ENCODE measurements at regions not wholly inside any gene's neighbourhood (a gene's known extent, or its start where the extent isn't known, plus 50 kb on each side); places are given as distances from the start of the nearest gene placed in this dataset.
"Not testable (repeated sequence)": the region's sequence is repeated elsewhere in the genome, so short reads cannot be mapped to it uniquely, and the experiment has no call there.

GRCh38 chr13:24983094-24983493 is 112.8 kb upstream of the PABPC3 start:
- Histone ChIP-seq H3K9me3 (no peaks in the 10 kb centered on the region), H3K27me3 (peaks cover 0 to 5% (median 0%) of the 10 kb centered on the region in 4 donors), H3K27ac (no peak overlapping the region), H3K4me1 (no peaks in the 10 kb centered on the region), H3K36me3 (no peaks in the 10 kb centered on the region), H3K4me3 (no peak overlapping the region)
- ATAC-seq, result no peak
- WGBS, 2 donors, result 62 to 65% methylated on average over 8 of the region's 8 CpGs
- intact Hi-C loops (cut with DNase I), result no loop called here
- no peak for TF ChIP-seq CTCF (IDR thresholded peaks at IDR 0.05)
- no peak for DNase-seq
- no peak for FAIRE-seq

DNA sequence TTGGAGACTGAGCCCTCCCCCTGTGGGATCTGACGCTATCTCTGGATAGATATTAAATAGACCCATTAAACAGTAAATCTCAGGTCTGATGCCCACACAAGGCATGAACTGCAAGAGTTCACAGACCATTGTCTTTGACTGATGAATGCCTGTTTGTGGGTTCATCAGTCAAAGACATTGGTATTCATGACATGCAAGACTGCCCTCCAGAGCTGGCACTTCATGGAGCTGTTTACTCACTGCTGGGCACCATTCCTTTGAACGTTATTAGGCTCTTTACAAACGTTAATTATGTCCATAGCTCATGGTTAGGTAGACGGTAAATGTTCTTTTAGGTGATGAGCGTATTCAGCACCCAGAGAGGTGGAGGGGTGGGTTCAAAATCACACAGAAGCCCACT is 111.8 kb upstream of the PABPC3 start:
- intact Hi-C loops (cut with DNase I), result no loop called here
- Histone ChIP-seq H3K4me3 (no peak overlapping the region), H3K27me3 (peaks cover 0 to 7% (median 1%) of the 10 kb centered on the region in 4 donors), H3K36me3 (no peaks in the 10 kb centered on the region), H3K27ac (no peak overlapping the region), H3K9me3 (no peaks in the 10 kb centered on the region), H3K4me1 (no peaks in the 10 kb centered on the region)
- FAIRE-seq (no peak), ATAC-seq (no peak), DNase-seq (no peak)
- 70 to 75% methylated on average over 5 of the region's 5 CpGs for WGBS, 2 donors
- TF ChIP-seq CTCF (IDR thresholded peaks at IDR 0.05), result no peak

DNA sequence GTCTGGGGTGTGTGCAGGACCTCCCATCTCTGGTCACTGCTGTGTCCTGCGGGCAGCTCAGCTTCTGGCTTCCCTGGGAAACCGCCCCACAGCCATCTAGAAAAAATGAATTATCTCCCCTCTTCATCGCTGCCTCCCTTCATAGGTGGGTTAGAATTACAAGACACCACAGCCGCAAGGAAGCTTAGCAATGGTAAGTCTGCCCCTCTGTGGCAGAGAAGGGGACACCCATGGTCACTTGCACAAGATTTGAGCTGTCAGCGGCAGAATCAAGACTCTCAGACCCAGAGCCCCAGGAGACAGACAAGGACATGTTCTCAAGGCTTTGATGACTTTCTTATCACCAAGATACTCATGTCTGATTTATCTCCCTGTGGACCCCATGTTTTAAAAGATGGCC is 110.8 kb upstream of the PABPC3 start:
- no peaks in the 10 kb centered on the region for H3K36me3 ChIP-seq
- FAIRE-seq, result no peak
- WGBS, 2 donors, result 60 to 89% methylated on average over 5 of the region's 5 CpGs
- peaks cover 0 to 7% (median 2%) of the 10 kb centered on the region in 4 donors for H3K27me3 ChIP-seq
- no peak for TF ChIP-seq CTCF (IDR thresholded peaks at IDR 0.05)
- no peak for ATAC-seq
- DNase-seq, result no peak
- H3K9me3 ChIP-seq, result no peaks in the 10 kb centered on the region
- intact Hi-C loops (cut with DNase I), result no loop called here
- H3K27ac ChIP-seq, result no peak overlapping the region
- no peaks in the 10 kb centered on the region for H3K4me1 ChIP-seq
- no peak overlapping the region for H3K4me3 ChIP-seq

DNA sequence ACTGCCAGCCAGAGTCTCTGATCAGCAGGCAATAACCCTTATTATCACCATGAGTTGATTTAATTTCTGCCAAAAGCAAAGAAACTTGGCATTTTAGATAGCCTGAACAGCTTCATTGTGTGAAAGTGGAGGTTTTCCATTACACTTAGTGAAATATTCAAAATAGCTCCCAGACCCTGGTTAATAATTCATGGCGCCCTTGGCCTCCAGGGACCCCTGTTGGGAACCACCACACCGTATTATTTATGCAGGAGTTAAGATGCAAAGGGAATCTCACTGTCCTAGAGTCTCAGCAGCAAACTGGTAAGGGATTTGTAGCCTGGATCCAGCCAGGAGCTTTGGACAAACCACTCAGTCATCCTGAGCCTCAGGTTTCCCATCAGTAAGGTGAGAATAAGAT is 110.0 kb upstream of the PABPC3 start:
- intact Hi-C loops (cut with DNase I), result no loop called here
- peaks cover 0 to 7% (median 2%) of the 10 kb centered on the region in 4 donors for H3K27me3 ChIP-seq
- 28 to 32% methylated on average over 2 of the region's 2 CpGs for WGBS, 2 donors
- DNase-seq, result no peak
- FAIRE-seq, result no peak
- TF ChIP-seq CTCF (IDR thresholded peaks at IDR 0.05), result no peak
- H3K27ac ChIP-seq, result no peak overlapping the region
- no peaks in the 10 kb centered on the region for H3K9me3 ChIP-seq
- H3K4me3 ChIP-seq, result no peak overlapping the region
- ATAC-seq, result no peak
- H3K36me3 ChIP-seq, result no peaks in the 10 kb centered on the region
- H3K4me1 ChIP-seq, result no peaks in the 10 kb centered on the region

- intact Hi-C loops (cut with DNase I), result no loop called here
- Histone ChIP-seq H3K36me3 (no peaks in the 10 kb centered on the region), H3K27ac (no peak overlapping the region), H3K27me3 (peaks cover 0 to 7% (median 2%) of the 10 kb centered on the region in 4 donors), H3K4me3 (no peak overlapping the region), H3K4me1 (no peaks in the 10 kb centered on the region), H3K9me3 (no peaks in the 10 kb centered on the region)
- no peak for ATAC-seq
- 64 to 71% methylated on average over 9 of the region's 9 CpGs for WGBS, 2 donors
- TF ChIP-seq CTCF (IDR thresholded peaks at IDR 0.05), result no peak
- no peak for FAIRE-seq
- DNase-seq, result no peak
Measured at GRCh38 chr13:24986826-24987225, 109.1 kb upstream of the PABPC3 start.

GRCh38 chr13:24989959-24990358 is 106.0 kb upstream of the PABPC3 start:
- FAIRE-seq; H3K9me3 ChIP-seq; intact Hi-C loops (cut with DNase I); DNase-seq; H3K27me3 ChIP-seq; H3K36me3 ChIP-seq; ATAC-seq; H3K4me3 ChIP-seq; H3K27ac ChIP-seq; H3K4me1 ChIP-seq: not testable (repeated sequence)
- 36 to 44% methylated on average over 6 of the region's 6 CpGs for WGBS, 2 donors

- H3K4me3 ChIP-seq; H3K27ac ChIP-seq; H3K9me3 ChIP-seq; FAIRE-seq; H3K4me1 ChIP-seq; DNase-seq; H3K27me3 ChIP-seq; ATAC-seq; H3K36me3 ChIP-seq; intact Hi-C loops (cut with DNase I): not testable (repeated sequence)
- WGBS, 2 donors, result 55 to 73% methylated on average over 4 of the region's 4 CpGs
Measured at GRCh38 chr13:24992946-24993345, 103.0 kb upstream of the PABPC3 start.
